ENCODE measurements at regions not wholly inside any gene's neighbourhood (a gene's known extent, or its start where the extent isn't known, plus 50 kb on each side); places are given as distances from the start of the nearest gene placed in this dataset.
A peak's percentile ranks its signal among the peaks of the same experiment; 100 is the strongest.

DNA sequence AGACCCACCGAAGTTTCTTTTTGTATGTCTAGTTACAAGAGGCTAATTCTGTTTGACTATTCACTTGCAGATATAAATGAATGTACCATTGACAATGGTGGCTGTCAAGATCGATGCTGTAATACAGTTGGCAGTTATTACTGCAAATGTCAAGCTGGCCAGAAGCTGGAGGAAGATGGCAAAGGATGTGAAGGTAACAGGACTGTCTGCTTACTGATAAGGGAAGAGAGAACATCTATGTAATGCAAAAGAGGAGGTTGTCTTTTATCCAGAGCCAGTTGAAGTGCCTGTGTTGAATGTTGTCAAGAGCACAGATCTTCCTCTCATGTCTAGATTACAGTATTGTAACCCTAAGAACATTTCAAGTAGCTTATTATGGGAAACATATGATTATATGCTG lies 549.5 kb upstream of the GOLIM4 start:
- TF ChIP-seq, protein P1, sequence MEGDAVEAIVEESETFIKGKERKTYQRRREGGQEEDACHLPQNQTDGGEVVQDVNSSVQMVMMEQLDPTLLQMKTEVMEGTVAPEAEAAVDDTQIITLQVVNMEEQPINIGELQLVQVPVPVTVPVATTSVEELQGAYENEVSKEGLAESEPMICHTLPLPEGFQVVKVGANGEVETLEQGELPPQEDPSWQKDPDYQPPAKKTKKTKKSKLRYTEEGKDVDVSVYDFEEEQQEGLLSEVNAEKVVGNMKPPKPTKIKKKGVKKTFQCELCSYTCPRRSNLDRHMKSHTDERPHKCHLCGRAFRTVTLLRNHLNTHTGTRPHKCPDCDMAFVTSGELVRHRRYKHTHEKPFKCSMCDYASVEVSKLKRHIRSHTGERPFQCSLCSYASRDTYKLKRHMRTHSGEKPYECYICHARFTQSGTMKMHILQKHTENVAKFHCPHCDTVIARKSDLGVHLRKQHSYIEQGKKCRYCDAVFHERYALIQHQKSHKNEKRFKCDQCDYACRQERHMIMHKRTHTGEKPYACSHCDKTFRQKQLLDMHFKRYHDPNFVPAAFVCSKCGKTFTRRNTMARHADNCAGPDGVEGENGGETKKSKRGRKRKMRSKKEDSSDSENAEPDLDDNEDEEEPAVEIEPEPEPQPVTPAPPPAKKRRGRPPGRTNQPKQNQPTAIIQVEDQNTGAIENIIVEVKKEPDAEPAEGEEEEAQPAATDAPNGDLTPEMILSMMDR (conservative IDR thresholded peaks at IDR 0.05), result no peak
- H3K27ac ChIP-seq, result no peak overlapping the region

GRCh38 chr3:168628549-168628948 lies 532.8 kb upstream of the GOLIM4 start:
- TF ChIP-seq, protein P1 (conservative IDR thresholded peaks at IDR 0.05), result no peak
- H3K27ac ChIP-seq, result no peak overlapping the region

DNA sequence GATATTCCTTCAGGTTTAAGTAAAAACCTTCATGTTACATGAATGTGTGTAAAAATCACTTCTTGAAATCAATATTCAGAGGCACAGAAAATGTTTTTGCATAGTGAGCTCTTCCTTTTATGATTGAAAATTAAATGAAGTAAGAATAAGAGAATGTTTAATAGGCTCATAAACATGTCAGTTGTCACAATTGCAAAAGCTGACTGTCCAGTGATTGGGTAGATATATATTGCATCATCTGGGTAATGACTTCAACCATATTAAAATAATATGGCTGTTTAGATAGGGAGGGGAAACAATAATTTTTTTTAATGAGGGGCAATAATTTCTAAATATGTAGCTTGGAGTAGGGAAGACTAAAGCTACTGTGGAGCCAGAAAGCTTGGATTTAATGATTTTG lies 529.8 kb upstream of the GOLIM4 start:
- H3K27ac ChIP-seq, result no peak overlapping the region
- TF ChIP-seq, protein P1 (conservative IDR thresholded peaks at IDR 0.05), result no peak

DNA sequence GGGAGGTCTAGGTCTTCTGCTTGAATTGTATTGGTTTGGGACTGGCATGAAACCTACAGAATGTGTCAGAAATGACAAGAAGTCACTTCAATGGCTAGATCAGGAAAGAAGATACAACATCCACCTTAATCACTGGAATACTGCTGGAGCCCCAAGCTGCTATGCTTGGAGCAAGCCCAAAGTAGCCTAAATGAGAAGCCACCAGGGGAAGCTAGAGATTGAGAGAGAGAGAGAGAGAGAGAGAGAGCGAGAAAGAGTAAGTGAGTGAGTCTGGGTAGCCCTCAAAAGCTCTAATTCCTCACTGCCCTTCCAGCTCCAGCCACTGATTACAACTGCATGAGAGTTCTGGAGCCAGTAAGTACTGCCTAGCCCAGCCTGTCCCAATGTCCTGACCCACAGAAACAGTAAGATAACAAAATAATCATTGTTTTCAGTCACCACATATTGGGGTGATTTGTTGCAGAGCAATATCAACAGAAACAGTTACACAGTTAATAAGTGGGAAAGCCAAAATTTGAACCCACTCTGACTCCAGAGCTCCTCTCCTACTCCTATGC lies 529.2 kb upstream of the GOLIM4 start:
- TF ChIP-seq, protein P1 (conservative IDR thresholded peaks at IDR 0.05), result no peak

GRCh38 chr3:168624195-168624594 lies 528.5 kb upstream of the GOLIM4 start:
- H3K27ac ChIP-seq, result no peak overlapping the region
- TF ChIP-seq, protein P1 (conservative IDR thresholded peaks at IDR 0.05), result no peak

More for the DNA sequence above, 529.2 kb upstream of the GOLIM4 start:
- H3K27ac ChIP-seq, result no peak overlapping the region

DNA sequence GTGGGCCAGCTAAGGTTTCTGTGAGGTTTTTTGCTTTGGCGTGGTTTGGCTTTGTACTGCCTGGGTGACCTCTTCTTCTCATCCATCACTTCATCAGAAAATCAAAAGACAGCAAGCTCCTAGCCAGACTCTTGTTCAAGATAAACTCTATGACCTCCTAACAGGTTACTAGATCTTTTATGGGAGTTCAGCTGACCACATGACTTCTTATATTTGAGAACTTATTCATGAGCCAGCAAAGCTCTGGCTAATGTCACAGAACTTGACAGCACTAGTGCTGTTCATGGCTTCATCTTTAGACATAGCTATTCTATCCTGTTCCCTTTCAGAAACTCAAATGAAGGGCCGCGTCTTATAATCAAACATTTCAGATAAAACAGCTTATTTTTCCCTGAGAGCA lies 527.1 kb upstream of the GOLIM4 start:
- H3K27ac ChIP-seq, result no peak overlapping the region
- TF ChIP-seq, protein P1 (conservative IDR thresholded peaks at IDR 0.05), result no peak

DNA sequence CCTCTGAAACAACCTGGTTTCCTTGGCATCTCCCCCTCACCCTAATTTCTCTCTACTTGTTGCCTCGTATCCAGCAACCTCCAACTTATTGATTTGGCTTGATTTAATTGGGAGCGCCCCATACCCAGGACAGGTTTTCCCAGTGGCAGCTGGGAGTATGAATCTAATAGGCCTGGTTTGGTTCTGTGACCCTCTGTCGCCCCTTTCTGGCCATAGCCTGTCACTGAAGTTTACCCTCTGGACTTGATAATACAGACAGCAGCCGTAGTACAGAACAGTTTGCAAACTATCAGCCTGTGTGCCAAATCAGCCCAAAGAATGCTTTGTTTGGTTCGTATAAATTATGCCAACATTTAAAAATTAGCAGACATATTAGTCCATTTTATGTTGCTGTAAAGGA lies 525.1 kb upstream of the GOLIM4 start:
- no peak overlapping the region for H3K27ac ChIP-seq
- TF ChIP-seq, protein P1 (conservative IDR thresholded peaks at IDR 0.05), result peak; percentile 75
